H9 (cell line): ENCODE measurements at regions not wholly inside any gene's neighbourhood (a gene's known extent, or its start where the extent isn't known, plus 50 kb on each side); places are given as distances from the start of the nearest gene placed in this dataset.

Source experiments
- DNase-seq: peaks from one replicate; pipeline ENCODE4 v3.0.0-alpha.2; 2017
- H2AFZ ChIP-seq: one replicate; pipeline ENCODE4 v1.6.1; 2013; ENCODE audit warnings: mild to moderate bottlenecking, low read length, control low read depth, moderate library complexity
- H2AK5ac ChIP-seq: 2 replicates; pipeline ENCODE4 v1.6.1; 2013; ENCODE audit warnings: low read length, control low read depth, mixed read lengths; ENCODE audit not compliant: insufficient read length
- H2BK120ac ChIP-seq: one replicate; pipeline ENCODE4 v1.6.1; 2013; ENCODE audit warnings: low read depth, mild to moderate bottlenecking, low read length, control low read depth, inconsistent platforms; ENCODE audit not compliant: poor library complexity, severe bottlenecking
- H2BK12ac ChIP-seq: 2 replicates; pipeline ENCODE4 v1.6.1; 2013; ENCODE audit warnings: low read length, control low read depth, mixed read lengths, low read depth; ENCODE audit not compliant: insufficient read length
- H2BK15ac ChIP-seq: 2 replicates; pipeline ENCODE4 v1.6.1; 2013; ENCODE audit warnings: low read depth, low read length, control low read depth
- H2BK20ac ChIP-seq: one replicate; pipeline ENCODE4 v1.6.1; 2013; ENCODE audit warnings: low read depth, mild to moderate bottlenecking, low read length, control low read depth, inconsistent platforms; ENCODE audit not compliant: poor library complexity, severe bottlenecking
- H2BK5ac ChIP-seq: 2 replicates; pipeline ENCODE4 v1.6.1; 2013; ENCODE audit warnings: low read length, control low read depth, mixed read lengths; ENCODE audit not compliant: insufficient read length
- H3K14ac ChIP-seq: 2 replicates; pipeline ENCODE4 v1.6.1; 2013; ENCODE audit warnings: low read length, control low read depth; ENCODE audit not compliant: insufficient read depth
- H3K18ac ChIP-seq: 2 replicates; pipeline ENCODE4 v1.6.1; 2013; ENCODE audit warnings: low read depth, mild to moderate bottlenecking, mixed read lengths, low read length, control low read depth; ENCODE audit not compliant: insufficient read length
- H3K23ac ChIP-seq: 2 replicates; pipeline ENCODE4 v1.6.1; 2013; ENCODE audit warnings: low read length, control low read depth, mixed read lengths, low read depth; ENCODE audit not compliant: insufficient read length
- H3K23me2 ChIP-seq: 2 replicates; pipeline ENCODE4 v1.6.1; 2013; ENCODE audit warnings: low read depth, mild to moderate bottlenecking, mixed read lengths, low read length, control low read depth; ENCODE audit not compliant: insufficient read length, poor library complexity, severe bottlenecking
- H3K27ac ChIP-seq: 2 replicates; pipeline ENCODE4 v1.5.1; 2013; ENCODE audit warnings: low read length, control low read depth, mixed read lengths, low read depth; ENCODE audit not compliant: insufficient read length
- H3K27me3 ChIP-seq: 2 replicates; pipeline ENCODE4 v1.6.1; 2013; ENCODE audit warnings: low read length, control low read depth, inconsistent platforms; ENCODE audit not compliant: insufficient read depth
- H3K4ac ChIP-seq: 2 replicates; pipeline ENCODE4 v1.6.1; 2013; ENCODE audit warnings: low read depth, mild to moderate bottlenecking, control low read depth, inconsistent platforms, low read length, moderate library complexity
- H3K4me1 ChIP-seq: 2 replicates; pipeline ENCODE4 v1.6.1; 2013; ENCODE audit warnings: low read length, control low read depth, inconsistent platforms; ENCODE audit not compliant: insufficient read depth
- H3K4me2 ChIP-seq: 2 replicates; pipeline ENCODE4 v1.6.1; 2013; ENCODE audit warnings: low read length, control low read depth, mixed read lengths; ENCODE audit not compliant: insufficient read length, insufficient read depth
- H3K56ac ChIP-seq: 2 replicates; pipeline ENCODE4 v1.6.1; 2013; ENCODE audit warnings: low read depth, mild to moderate bottlenecking, mixed read lengths, low read length, control low read depth; ENCODE audit not compliant: insufficient read length
- H3K79me1 ChIP-seq: 2 replicates; pipeline ENCODE4 v1.6.1; 2013; ENCODE audit warnings: low read depth, mild to moderate bottlenecking, moderate library complexity, low read length, control low read depth, inconsistent platforms; ENCODE audit not compliant: insufficient read depth, poor library complexity, severe bottlenecking
- H3K79me2 ChIP-seq: 2 replicates; pipeline ENCODE4 v1.6.1; 2013; ENCODE audit warnings: low read length, control low read depth, inconsistent platforms; ENCODE audit not compliant: insufficient read depth
- H3K9ac ChIP-seq: 2 replicates; pipeline ENCODE4 v1.6.1; 2013; ENCODE audit warnings: low read length, control low read depth, mixed read lengths; ENCODE audit not compliant: insufficient read length; ENCODE audit errors: extremely low read depth
- H3K9me3 ChIP-seq: one replicate; pipeline ENCODE4 v1.6.1; 2013; ENCODE audit warnings: low read depth, low read length, inconsistent platforms; ENCODE audit not compliant: control insufficient read depth
- H3T11ph ChIP-seq: one replicate; pipeline ENCODE4 v1.6.1; 2013; ENCODE audit warnings: mild to moderate bottlenecking, low read length, control low read depth, inconsistent platforms
- H4K20me1 ChIP-seq: one replicate; pipeline ENCODE4 v1.6.1; 2013; ENCODE audit not compliant: control insufficient read depth, insufficient read length, insufficient read depth
- H4K5ac ChIP-seq: 2 replicates; pipeline ENCODE4 v1.6.1; 2013; ENCODE audit warnings: low read depth, mild to moderate bottlenecking, mixed read lengths, low read length, control low read depth; ENCODE audit not compliant: insufficient read length
- H4K8ac ChIP-seq: replicated peaks from 2 replicates; pipeline ENCODE4 v1.6.1; 2013; ENCODE audit warnings: low read length, control low read depth, mixed read lengths, low read depth; ENCODE audit not compliant: insufficient read length
- H4K91ac ChIP-seq: 2 replicates; pipeline ENCODE4 v1.6.1; 2013; ENCODE audit warnings: low read depth, mild to moderate bottlenecking, moderate library complexity, mixed read lengths, low read length, control low read depth; ENCODE audit not compliant: insufficient read length
- H3K27ac Mint-ChIP-seq, 3 experiments: 2 replicates in 2 of 3; 3 replicates in 1 of 3; pipeline ENCODE4 v1.8.0; 2020 to 2021; ENCODE audit warnings: mixed read lengths in 3 of 3, mild to moderate bottlenecking in 1 of 3, moderate library complexity in 1 of 3
- H3K27me3 Mint-ChIP-seq: 2 replicates; pipeline ENCODE4 v1.8.0; 2021; ENCODE audit warnings: low read depth, mild to moderate bottlenecking, moderate library complexity, mixed read lengths
- H3K36me3 Mint-ChIP-seq, 3 experiments: 2 replicates in 2 of 3; 3 replicates in 1 of 3; pipeline ENCODE4 v1.8.0; 2020 to 2021; ENCODE audit warnings: low read depth in 3 of 3, mixed read lengths in 3 of 3; ENCODE audit not compliant: insufficient read depth in 1 of 3
- H3K4me1 Mint-ChIP-seq, 2 experiments: 2 replicates each; pipeline ENCODE4 v1.8.0; 2020; ENCODE audit warnings: mixed read lengths in 2 of 2
- H3K4me3 Mint-ChIP-seq, 2 experiments: 2 replicates in 1 of 2; 3 replicates in 1 of 2; pipeline ENCODE4 v1.8.0; 2020 to 2021; ENCODE audit warnings: mild to moderate bottlenecking in 2 of 2, mixed read lengths in 2 of 2, moderate library complexity in 1 of 2
- H3K9me3 Mint-ChIP-seq, 2 experiments: 2 replicates in 1 of 2; 3 replicates in 1 of 2; pipeline ENCODE4 v1.8.0; 2020; ENCODE audit warnings: mild to moderate bottlenecking in 2 of 2, mixed read lengths in 2 of 2, moderate library complexity in 1 of 2
- whole genome bisulfite sequencing: extraction: QIAGEN DNeasy Blood & Tissue Kit; methylation state at CpG from one replicate; pipeline ENCODE4 v1.1.7; 2013; ENCODE audit warnings: missing lambda C conversion rate, low lambda C conversion rate, mixed read lengths; ENCODE audit not compliant: insufficient read length; ENCODE audit errors: extremely low coverage; 5-methylcytosine and 5-hydroxymethylcytosine counted together
- TF ChIP-seq, protein P1 (sequence below): fragments of 200-600 bp; sonication (generic); conservative IDR thresholded peaks from 3 replicates; pipeline ENCODE4 v1.8.0; 2021; ENCODE audit warnings: antibody characterized with exemption, mild to moderate bottlenecking

DNA sequence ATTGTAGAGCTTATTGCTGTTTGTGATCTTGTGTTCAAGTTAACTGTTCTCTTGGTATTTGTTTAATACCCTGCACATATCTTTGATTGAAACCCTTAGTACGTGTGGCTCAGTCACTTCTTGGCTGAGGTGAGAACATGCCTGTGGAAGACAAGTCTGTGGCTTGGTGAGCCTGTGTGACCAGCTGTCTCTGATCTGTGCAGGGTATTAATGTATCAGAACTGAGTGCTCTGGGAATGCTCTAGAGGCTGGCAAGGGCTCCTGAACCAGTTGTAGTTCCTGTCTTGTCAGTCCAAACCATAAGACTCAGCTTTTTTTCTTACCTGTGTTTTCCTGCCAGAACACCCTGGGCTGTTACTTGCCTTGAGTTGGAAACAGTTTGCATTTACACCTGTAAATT, 52.4 kb upstream of the EPHA4 start:
- no peak overlapping the region for H3K4me2 ChIP-seq
- no peak overlapping the region for H4K91ac ChIP-seq
- Mint-ChIP-seq H3K27ac (peak overlapping the region in 1 of 3 experiments; percentile 64; a peak in 2 of 7 replicates), H3K4me1 (peaks cover 0 to 2% of the 10 kb centered on the region in 2 experiments; a peak in 1 of 4 replicates), H3K27me3 (no peaks in the 10 kb centered on the region), H3K4me3 (no peak overlapping the region), H3K9me3 (no peaks in the 10 kb centered on the region), H3K36me3 (no peaks in the 10 kb centered on the region)
- H3K23me2 ChIP-seq: no peaks in the 10 kb centered on the region
- H3K79me1 ChIP-seq: no peaks in the 10 kb centered on the region
- no peak overlapping the region for H3K14ac ChIP-seq
- H4K5ac ChIP-seq: no peak overlapping the region
- H2BK12ac ChIP-seq: no peak overlapping the region
- no peak overlapping the region for H2BK20ac ChIP-seq
- H3K9ac ChIP-seq: no peak overlapping the region
- no CpG with 5 or more reads among the region's 1 CpG for WGBS
- no peaks in the 10 kb centered on the region for H4K20me1 ChIP-seq
- H4K8ac ChIP-seq: no peak overlapping the region
- H3K4me1 ChIP-seq: no peaks in the 10 kb centered on the region
- no peak overlapping the region for H3K56ac ChIP-seq
- no peaks in the 10 kb centered on the region for H3K27me3 ChIP-seq
- H3K27ac ChIP-seq: no peak overlapping the region
- H3K79me2 ChIP-seq: no peaks in the 10 kb centered on the region
- H2AFZ ChIP-seq: no peak overlapping the region
- H2BK5ac ChIP-seq: no peak overlapping the region
- H2BK120ac ChIP-seq: no peak overlapping the region
- TF ChIP-seq, protein P1, sequence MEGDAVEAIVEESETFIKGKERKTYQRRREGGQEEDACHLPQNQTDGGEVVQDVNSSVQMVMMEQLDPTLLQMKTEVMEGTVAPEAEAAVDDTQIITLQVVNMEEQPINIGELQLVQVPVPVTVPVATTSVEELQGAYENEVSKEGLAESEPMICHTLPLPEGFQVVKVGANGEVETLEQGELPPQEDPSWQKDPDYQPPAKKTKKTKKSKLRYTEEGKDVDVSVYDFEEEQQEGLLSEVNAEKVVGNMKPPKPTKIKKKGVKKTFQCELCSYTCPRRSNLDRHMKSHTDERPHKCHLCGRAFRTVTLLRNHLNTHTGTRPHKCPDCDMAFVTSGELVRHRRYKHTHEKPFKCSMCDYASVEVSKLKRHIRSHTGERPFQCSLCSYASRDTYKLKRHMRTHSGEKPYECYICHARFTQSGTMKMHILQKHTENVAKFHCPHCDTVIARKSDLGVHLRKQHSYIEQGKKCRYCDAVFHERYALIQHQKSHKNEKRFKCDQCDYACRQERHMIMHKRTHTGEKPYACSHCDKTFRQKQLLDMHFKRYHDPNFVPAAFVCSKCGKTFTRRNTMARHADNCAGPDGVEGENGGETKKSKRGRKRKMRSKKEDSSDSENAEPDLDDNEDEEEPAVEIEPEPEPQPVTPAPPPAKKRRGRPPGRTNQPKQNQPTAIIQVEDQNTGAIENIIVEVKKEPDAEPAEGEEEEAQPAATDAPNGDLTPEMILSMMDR: no peak
- no peak overlapping the region for H3K18ac ChIP-seq
- no peaks in the 10 kb centered on the region for H3K9me3 ChIP-seq
- DNase-seq: no peak
- H3K4ac ChIP-seq: no peak overlapping the region
- no peak overlapping the region for H3T11ph ChIP-seq
- H3K23ac ChIP-seq: no peak overlapping the region
- H2AK5ac ChIP-seq: no peak overlapping the region
- H2BK15ac ChIP-seq: no peak overlapping the region
